HepG2 (cell line): ENCODE measurements at regions not wholly inside any gene's neighbourhood (a gene's known extent, or its start where the extent isn't known, plus 50 kb on each side); places are given as distances from the start of the nearest gene placed in this dataset.

Source experiments
- ATAC-seq: fragments of 200-7000 bp; cut with Tn5 transposase; 3 replicates; pipeline ENCODE4 v1.9.1; 2020; ENCODE audit warnings: mild to moderate bottlenecking, moderate library complexity
- BruUV-seq: library from RNA; stranded (reverse); fragments of 400-500 nt; replicated peaks from 2 replicates; lab custom pipeline; 2021; lab: Mats Ljungman, UMichigan
- CTCF ChIA-PET: fragments of 300-600 bp; formaldehyde crosslinking; extraction: SDS; loops from one replicate; lab custom pipeline; 2021; ENCODE audit warnings: low total read pairs, inconsistent platforms, low intra/inter-chr PET ratio; lab: Yijun Ruan, JAX
- POLR2A ChIA-PET: fragments of 350-600 bp; sonication (Branson Sonifier 250); formaldehyde crosslinking; loops from one replicate; lab custom pipeline; 2020; ENCODE audit warnings: antibody characterized with exemption, inconsistent platforms; lab: Yijun Ruan, JAX
- DNase-seq: peaks from one replicate; pipeline ENCODE4 v3.0.0-alpha.2; 2015; ENCODE audit warnings: low spot score
- FAIRE-seq: peaks from 3 replicates; lab custom pipeline; 2011; peaks lifted over from hg19 to GRCh38; lab: Jason Lieb, UNC
- H2AFZ ChIP-seq: one replicate; pipeline ENCODE4 v1.6.1; 2011; ENCODE audit warnings: low read length, inconsistent platforms
- H3K27ac ChIP-seq: fragments of 300-600 bp; 3 replicates; pipeline ENCODE4 v1.8.0; 2011; ENCODE audit warnings: mixed run types, mild to moderate bottlenecking, mixed read lengths, low read length, inconsistent platforms; ENCODE audit not compliant: insufficient read depth; ENCODE audit errors: extremely low read length
- H3K27me3 ChIP-seq, 2 experiments: fragments of 200-600 bp in 1 of 2; 2 replicates in 1 of 2; 3 replicates in 1 of 2; pipeline versions ENCODE4 v1.6.0 to v1.8.0; 2011; ENCODE audit warnings: low read length in 2 of 2, mild to moderate bottlenecking in 2 of 2, moderate library complexity in 2 of 2, inconsistent platforms in 1 of 2; ENCODE audit not compliant: insufficient read depth in 2 of 2, control insufficient read depth in 1 of 2
- H3K36me3 ChIP-seq, 2 experiments: fragments of 200-600 bp in 1 of 2; replicated peaks in 1 of 2; 2 replicates in 1 of 2; 3 replicates in 1 of 2; pipeline versions ENCODE4 v1.5.1 to v1.8.0; 2011; ENCODE audit warnings: low read length in 2 of 2, inconsistent platforms in 1 of 2; ENCODE audit not compliant: insufficient read depth in 2 of 2, control insufficient read depth in 1 of 2
- H3K4me1 ChIP-seq: 2 replicates; pipeline ENCODE4 v1.5.1; 2012; ENCODE audit warnings: low read length, inconsistent platforms; ENCODE audit not compliant: insufficient read depth
- H3K4me2 ChIP-seq: 2 replicates; pipeline ENCODE4 v1.6.0; 2011; ENCODE audit warnings: low read depth, low read length, inconsistent platforms
- H3K4me3 ChIP-seq, 3 experiments: fragments of 200-600 bp in 1 of 3; sonication (generic), shearing (Covaris generic) in 1 of 3; replicated peaks in 1 of 3; 2 replicates each; pipeline ENCODE4 v1.5.1; 2011 to 2016; ENCODE audit warnings: low read length in 3 of 3, inconsistent platforms in 2 of 3, low read depth in 2 of 3, mild to moderate bottlenecking in 2 of 3, control low read depth in 1 of 3, mixed read lengths in 1 of 3; ENCODE audit not compliant: insufficient read depth in 1 of 3
- H3K79me2 ChIP-seq: one replicate; pipeline ENCODE4 v1.6.1; 2011; ENCODE audit warnings: low read length, inconsistent platforms; ENCODE audit not compliant: insufficient read depth
- H3K9ac ChIP-seq: 2 replicates; pipeline ENCODE4 v1.6.0; 2011; ENCODE audit warnings: mild to moderate bottlenecking, low read depth, low read length, inconsistent platforms; ENCODE audit not compliant: insufficient read depth
- H3K9me3 ChIP-seq: 2 replicates; pipeline ENCODE4 v1.5.1; 2012; ENCODE audit warnings: mild to moderate bottlenecking, low read length
- H4K20me1 ChIP-seq: 2 replicates; pipeline ENCODE4 v1.6.0; 2011; ENCODE audit warnings: inconsistent platforms, mild to moderate bottlenecking, low read length, moderate library complexity; ENCODE audit not compliant: insufficient read depth
- ATF7 ChIP-seq, 2 experiments: fragments of 450-650 bp in 1 of 2; sonication (generic) in 1 of 2; formaldehyde crosslinking in 1 of 2; IDR thresholded peaks; 2 replicates each; pipeline versions ENCODE4 v1.4.0 to v1.6.1; 2016 to 2020; ENCODE audit warnings: antibody characterized with exemption in 1 of 2, mild to moderate bottlenecking in 1 of 2, missing genetic modification reagents in 1 of 2
- NFE2 ChIP-seq: sonication (generic); formaldehyde crosslinking; IDR thresholded peaks from 2 replicates; pipeline ENCODE4 v1.4.0; 2020; ENCODE audit warnings: missing genetic modification reagents
- SOX13 ChIP-seq, 3 experiments: fragments of 450-650 bp in 1 of 3; sonication (generic) in 1 of 3; formaldehyde crosslinking in 1 of 3; IDR thresholded peaks in 2 of 3; conservative IDR thresholded peaks in 1 of 3; 2 replicates each; pipeline versions ENCODE4 v1.5.0 to v1.6.1; 2016 to 2020; ENCODE audit warnings: antibody characterized with exemption in 1 of 3, mild to moderate bottlenecking in 1 of 3, missing compliant biosample characterization in 1 of 3, missing genetic modification reagents in 1 of 3, moderate library complexity in 1 of 3
- SOX5 ChIP-seq: IDR thresholded peaks from 2 replicates; pipeline ENCODE4 v1.6.1; 2016; ENCODE audit warnings: borderline replicate concordance
- SRSF9 ChIP-seq: fragments of 200-400 bp; formaldehyde crosslinking; IDR thresholded peaks from 2 replicates; pipeline ENCODE4 v1.6.1; 2018; ENCODE audit warnings: borderline replicate concordance, mild to moderate bottlenecking, low read depth, low read length; ENCODE audit not compliant: insufficient read depth, poor library complexity, severe bottlenecking
- TGIF2 ChIP-seq: IDR thresholded peaks from 2 replicates; pipeline ENCODE4 v1.6.1; 2016; ENCODE audit warnings: control low read depth, missing compliant biosample characterization
- WGBS: methylation state at CpG from one replicate; pipeline ENCODE4 v1.1.6; 2017; ENCODE audit warnings: low lambda C conversion rate; 5-methylcytosine and 5-hydroxymethylcytosine counted together
- in situ Hi-C: cut with HindIII; loops from 2 replicates; pipeline ENCODE4 v1.10.0; 2017; ENCODE audit warnings: low pct_unique_long_range_greater_than_20kb; ENCODE audit not compliant: extremely low pct_ligation_motif_present
- intact Hi-C: fragments of 100-400 bp; cut with micrococcal nuclease; formaldehyde crosslinking; loops from one replicate; pipeline ENCODE4 v1.10.0; 2022; ENCODE audit not compliant: unreplicated experiment
- TF ChIP-seq, protein P1 (sequence below): IDR thresholded peaks from 2 replicates; pipeline ENCODE4 v1.6.1; 2016; ENCODE audit warnings: missing compliant biosample characterization, missing genetic modification reagents, borderline replicate concordance
- TF ChIP-seq, protein P2 (sequence below): sonication (generic); formaldehyde crosslinking; IDR thresholded peaks from 2 replicates; pipeline ENCODE4 v1.8.0; 2022; ENCODE audit warnings: mild to moderate bottlenecking, missing genetic modification reagents, moderate library complexity

DNA sequence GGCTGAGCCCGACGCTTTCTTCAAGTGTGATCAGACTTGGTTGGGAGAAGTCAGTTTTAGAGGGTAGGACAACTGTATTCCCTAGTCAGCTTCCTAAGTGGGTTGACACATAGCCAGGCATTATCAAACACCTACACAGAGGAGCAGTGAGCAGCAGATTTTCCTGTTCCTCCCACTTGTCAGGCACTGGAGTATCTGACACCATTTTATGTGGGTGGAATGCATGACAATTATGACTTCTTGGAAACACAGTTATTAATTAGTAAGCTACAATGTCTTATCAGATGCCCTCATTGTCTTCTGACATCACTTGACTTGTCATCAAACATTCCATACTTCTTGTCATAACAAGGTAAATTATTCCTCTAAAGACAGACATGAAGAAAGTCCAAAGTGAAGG, 124.9 kb downstream of the IRX2 start (continued):
- TF ChIP-seq, protein P1, sequence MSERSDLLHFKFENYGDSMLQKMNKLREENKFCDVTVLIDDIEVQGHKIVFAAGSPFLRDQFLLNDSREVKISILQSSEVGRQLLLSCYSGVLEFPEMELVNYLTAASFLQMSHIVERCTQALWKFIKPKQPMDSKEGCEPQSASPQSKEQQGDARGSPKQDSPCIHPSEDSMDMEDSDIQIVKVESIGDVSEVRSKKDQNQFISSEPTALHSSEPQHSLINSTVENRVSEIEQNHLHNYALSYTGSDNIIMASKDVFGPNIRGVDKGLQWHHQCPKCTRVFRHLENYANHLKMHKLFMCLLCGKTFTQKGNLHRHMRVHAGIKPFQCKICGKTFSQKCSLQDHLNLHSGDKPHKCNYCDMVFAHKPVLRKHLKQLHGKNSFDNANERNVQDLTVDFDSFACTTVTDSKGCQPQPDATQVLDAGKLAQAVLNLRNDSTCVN (CRISPR knock-in tag) = no peak
- no peak for TF ChIP-seq SRSF9
- no peak for TF ChIP-seq SOX5 (CRISPR knock-in tag)
- no peak for TF ChIP-seq NFE2 (CRISPR knock-in tag)
- TF ChIP-seq, all 625 proteins: peak for 0

DNA sequence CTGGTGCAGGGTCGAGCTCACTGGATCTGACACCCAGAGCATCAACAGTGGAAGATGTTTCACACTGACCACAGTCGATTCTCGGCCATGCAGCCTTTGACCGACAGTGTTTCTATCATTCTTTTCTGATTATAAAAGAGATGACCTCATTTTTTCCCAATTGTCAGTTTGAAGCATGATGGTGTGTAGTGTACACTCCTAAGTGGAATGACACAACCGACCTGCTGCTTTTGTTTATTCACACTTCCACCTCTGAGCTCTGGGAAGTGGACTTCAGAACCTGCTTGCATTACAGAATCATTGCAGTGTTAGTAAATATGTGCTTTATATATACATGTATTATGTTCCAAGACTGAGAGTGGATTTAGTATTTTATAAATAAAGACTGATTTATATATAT, 128.6 kb downstream of the IRX2 start:
- ChIA-PET POLR2A (no interaction called here), CTCF (no interaction called here)
- no peak for DNase-seq
- Histone ChIP-seq H3K9ac (no peak overlapping the region), H2AFZ (no peak overlapping the region), H3K4me3 (no peak overlapping the region), H3K79me2 (no peaks in the 10 kb centered on the region), H3K36me3 (no peaks in the 10 kb centered on the region), H3K9me3 (no peaks in the 10 kb centered on the region), H3K4me2 (no peak overlapping the region), H3K4me1 (no peaks in the 10 kb centered on the region), H4K20me1 (no peaks in the 10 kb centered on the region), H3K27me3 (peaks cover 5 to 16% of the 10 kb centered on the region in 2 experiments; a peak in 2 of 5 replicates), H3K27ac (no peak overlapping the region)
- FAIRE-seq = no peak
- WGBS = 0% methylated on average over 5 of the region's 5 CpGs
- in situ Hi-C loops (no loop called here), intact Hi-C loops (no loop called here)
- TF ChIP-seq, protein P2, sequence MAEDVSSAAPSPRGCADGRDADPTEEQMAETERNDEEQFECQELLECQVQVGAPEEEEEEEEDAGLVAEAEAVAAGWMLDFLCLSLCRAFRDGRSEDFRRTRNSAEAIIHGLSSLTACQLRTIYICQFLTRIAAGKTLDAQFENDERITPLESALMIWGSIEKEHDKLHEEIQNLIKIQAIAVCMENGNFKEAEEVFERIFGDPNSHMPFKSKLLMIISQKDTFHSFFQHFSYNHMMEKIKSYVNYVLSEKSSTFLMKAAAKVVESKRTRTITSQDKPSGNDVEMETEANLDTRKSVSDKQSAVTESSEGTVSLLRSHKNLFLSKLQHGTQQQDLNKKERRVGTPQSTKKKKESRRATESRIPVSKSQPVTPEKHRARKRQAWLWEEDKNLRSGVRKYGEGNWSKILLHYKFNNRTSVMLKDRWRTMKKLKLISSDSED = no peak
- TF ChIP-seq SOX13 (IDR thresholded peaks at IDR 0.05) = no peak
- TF ChIP-seq SOX13 (CRISPR knock-in tag; conservative IDR thresholded peaks at IDR 0.05 in 1 of 2, IDR thresholded peaks at IDR 0.05 in 1 of 2) = no peak
- TF ChIP-seq TGIF2 (CRISPR knock-in tag) = no peak
- TF ChIP-seq ATF7 (IDR thresholded peaks at IDR 0.05) = peak; percentile 49; the same call in 1 of the 2 replicates
- no peak for TF ChIP-seq ATF7 (CRISPR knock-in tag; IDR thresholded peaks at IDR 0.05)
- no TSS peak for BruUV-seq
- ATAC-seq = peak; percentile 54; the same call in 1 of the 3 replicates
